NCI-H526 (cell line): ENCODE measurements at regions not wholly inside any gene's neighbourhood (a gene's known extent, or its start where the extent isn't known, plus 50 kb on each side); places are given as distances from the start of the nearest gene placed in this dataset.
A peak's percentile ranks its signal among the peaks of the same experiment; 100 is the strongest.
"Not testable (repeated sequence)": the region's sequence is repeated elsewhere in the genome, so short reads cannot be mapped to it uniquely, and the experiment has no call there.

ENCODE experiments used
- DNase-seq, 2 experiments: peaks; one replicate each; lab custom pipeline; 2025; lab: John Stamatoyannopoulos, UW

GRCh38 chrX:14351611-14352303, 177.6 kb upstream of the GLRA2 start:
- DNase-seq: no peak

DNA sequence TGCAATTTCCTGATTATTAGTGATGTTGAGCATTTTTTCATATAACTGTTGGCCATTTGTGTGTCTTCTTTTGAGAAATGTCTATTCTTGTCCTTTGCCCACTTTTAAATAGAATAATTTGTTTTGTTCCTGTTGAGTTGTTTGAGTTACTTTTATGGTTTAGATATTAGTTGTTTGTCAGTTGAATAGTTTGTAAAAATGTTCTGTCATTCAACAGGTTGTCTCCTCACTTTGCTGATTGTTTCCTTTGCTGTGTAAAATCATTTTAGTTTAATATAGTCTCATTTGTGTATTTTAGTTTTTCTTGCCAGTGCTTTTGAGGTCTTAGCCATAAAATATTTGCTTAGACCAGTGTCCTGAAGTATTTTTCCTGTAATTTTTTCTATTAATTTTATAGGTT, 181.8 kb upstream of the GLRA2 start:
- no peak for DNase-seq

DNA sequence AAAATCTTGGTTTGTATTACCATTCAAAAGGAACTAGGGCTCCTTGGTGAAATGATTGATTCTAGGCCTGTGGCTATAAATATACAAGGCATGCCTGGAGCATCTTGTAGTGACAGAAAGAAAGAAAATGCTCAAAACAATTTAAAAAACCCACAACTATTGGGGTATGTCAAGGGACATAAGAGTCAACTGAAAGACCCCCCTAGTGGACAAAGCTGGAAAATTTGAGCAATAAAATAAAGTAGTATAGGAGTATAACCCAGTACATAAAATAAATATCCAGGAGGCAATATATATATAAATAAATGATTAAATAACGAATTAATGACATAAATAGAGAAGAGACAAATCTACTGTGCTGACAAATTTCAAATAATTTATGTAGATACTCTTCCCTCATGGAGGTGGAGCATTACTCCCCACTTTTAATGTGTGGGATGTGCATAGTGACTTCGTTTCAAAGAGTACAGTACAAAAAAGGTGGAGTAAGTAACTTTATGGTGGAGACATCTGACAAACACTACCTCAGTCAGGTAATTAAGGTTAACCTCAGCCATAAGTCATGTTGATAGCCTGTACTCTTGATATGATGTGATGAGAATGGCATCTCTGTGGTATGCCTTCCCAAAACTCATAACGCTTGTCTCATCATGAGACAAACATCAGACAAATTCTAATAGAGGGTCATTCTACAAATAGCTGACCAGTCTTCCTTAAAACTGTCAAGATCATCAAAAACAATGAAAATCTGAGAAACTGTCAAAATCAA, 185.0 kb upstream of the GLRA2 start:
- no peak for DNase-seq

GRCh38 chrX:14309431-14309830, 219.9 kb upstream of the GLRA2 start:
- no peak for DNase-seq

GRCh38 chrX:14308976-14309375, 220.4 kb upstream of the GLRA2 start:
- not testable (repeated sequence) for DNase-seq

DNA sequence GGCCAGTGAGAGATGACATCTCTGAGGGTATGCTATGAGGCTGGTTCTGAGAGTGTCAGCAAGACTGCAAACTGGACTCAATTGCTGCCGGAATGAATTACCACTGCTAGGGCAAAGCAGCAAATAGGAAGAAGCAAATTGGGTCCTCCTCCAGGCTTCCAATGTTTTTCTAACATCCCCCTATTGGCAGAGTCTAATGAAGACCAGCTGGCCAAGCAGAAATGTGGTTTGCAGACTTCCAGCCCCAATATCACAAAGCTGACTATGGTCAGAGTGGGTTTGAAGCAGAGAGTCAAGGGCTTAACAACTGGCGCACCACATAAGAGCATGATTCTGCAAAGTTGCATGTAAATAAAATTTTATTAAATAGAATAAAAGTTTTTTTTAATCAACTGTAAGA, 225.4 kb upstream of the GLRA2 start:
- no peak for DNase-seq

- DNase-seq: not testable (repeated sequence)
Observed at GRCh38 chrX:14302561-14302960, 226.8 kb upstream of the GLRA2 start.

DNA sequence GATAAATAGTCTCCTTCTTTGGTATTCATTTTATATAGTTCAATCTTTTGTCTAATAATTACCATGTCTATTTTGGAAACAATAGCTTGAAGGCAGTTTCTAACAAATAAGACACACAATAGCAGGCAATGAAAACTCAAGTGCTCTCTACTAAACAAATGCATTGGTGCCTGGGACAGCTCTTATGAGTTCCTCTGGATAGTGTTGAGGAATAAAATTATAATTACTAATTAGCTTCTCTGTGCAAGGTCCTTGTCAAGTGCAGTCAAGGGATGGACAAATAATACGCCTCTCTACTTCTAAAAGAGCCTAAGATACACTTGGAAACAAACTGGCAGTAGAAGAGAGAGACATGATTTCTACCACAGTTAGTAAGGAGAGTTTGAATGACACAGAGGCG, 229.0 kb upstream of the GLRA2 start:
- no peak for DNase-seq

- no peak for DNase-seq
Observed at GRCh38 chrX:14295426-14295825, 233.9 kb upstream of the GLRA2 start.

DNA sequence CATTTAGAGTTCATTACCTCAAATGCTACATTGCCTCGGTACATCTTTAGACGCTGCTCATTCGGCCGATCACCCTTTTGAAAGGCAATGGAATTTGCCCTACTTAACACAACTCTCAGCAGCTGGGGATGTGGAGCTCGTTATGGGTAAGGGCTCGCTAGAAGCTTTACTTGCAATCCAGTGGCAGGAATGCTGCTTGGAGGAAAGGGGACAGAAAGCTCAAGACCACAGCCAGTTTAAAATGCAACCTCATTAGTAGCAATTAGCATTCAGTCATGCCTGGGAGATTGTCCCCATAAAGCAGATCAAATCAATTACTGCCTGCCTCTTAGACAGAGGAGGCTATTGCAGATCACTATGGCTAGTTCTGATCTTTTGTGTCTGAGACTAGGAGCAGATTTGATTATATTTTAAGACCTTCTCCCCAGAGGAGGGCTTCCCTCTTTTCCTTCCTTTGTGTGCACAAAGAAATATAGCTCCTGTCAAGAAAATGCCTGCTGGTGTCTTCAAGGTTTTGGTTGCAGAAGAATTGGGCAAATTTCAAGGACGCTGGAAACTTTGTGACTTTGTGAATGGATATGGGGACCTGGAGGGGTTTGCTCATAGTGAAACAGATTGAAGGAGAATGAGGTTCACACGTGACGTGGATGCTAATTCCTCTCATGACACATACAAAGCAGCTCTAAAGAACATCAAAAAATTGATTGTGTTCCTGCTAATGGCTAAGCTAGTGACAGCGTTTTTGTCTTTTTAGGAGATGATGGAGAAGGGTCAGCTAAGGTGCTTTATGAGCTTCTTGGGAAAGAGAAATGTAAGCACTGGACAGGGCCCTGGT, 237.5 kb upstream of the GLRA2 start:
- DNase-seq: no peak

GRCh38 chrX:14290335-14290734, 239.0 kb upstream of the GLRA2 start:
- DNase-seq: no peak

GRCh38 chrX:14274691-14275090, 245.0 kb upstream of the GEMIN8 start:
- DNase-seq: no peak

GRCh38 chrX:14267216-14267615, 237.5 kb upstream of the GEMIN8 start:
- DNase-seq: no peak

GRCh38 chrX:14266705-14267104, 237.0 kb upstream of the GEMIN8 start:
- no peak for DNase-seq

DNA sequence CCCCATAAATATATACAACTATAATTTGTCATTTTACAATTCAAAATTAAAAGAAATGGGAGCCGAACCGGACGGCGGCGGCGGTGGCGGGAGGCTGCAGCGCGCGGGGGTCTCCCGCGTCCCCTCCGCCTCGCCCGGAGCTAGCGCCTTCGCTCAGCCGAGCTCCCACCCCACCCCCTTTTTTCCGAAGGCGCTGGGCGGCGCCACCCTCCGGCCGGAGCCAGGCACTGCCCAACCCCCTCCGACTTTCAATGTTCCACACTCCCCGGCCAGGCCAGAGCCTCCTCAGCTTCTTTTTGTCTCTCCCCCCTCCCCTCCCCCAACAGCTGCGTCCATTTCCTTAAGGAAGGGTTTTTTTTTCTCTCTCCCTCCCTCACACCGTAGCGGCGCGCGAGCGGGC, 214.1 kb upstream of the GEMIN8 start:
- no peak for DNase-seq

DNA sequence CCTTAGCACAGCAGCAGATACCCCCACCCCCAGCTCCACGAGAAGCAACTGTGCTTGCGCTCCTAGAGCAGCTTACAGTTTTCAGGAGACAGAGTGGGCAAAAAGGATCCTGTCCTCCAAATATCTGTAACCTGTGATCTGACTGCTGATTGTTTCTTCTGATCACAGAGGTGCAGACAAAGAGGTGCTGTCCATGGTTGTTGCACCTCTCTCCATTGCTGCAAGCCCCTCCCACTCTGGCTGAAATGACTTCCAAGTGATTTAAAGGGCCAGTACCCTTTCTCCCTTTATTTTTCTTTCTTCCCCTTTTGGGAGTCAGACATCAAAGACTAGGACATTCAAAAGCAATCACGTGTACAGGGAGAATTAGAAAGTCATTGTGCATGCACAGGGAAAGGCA, 205.3 kb upstream of the GEMIN8 start:
- no peak for DNase-seq

DNA sequence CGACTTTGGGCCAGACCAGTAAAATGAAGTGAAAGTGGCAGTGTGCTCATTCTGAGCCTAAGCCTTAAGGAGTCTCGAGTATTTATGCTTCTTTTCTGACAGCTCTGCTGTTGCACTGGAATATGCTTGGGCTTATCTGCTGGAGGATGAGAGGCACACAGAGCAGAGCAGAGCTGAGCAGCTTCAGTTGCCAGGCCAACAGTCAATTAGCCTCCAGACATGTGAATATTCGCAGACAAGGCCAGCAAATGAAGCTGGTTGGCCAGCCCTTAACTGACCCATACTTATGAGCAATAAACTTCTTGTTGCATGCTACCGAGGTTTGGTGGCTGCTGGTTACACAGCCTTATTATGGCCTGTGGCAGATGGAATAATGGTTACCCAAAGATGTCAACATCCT, 203.0 kb upstream of the GEMIN8 start:
- DNase-seq: no peak

DNA sequence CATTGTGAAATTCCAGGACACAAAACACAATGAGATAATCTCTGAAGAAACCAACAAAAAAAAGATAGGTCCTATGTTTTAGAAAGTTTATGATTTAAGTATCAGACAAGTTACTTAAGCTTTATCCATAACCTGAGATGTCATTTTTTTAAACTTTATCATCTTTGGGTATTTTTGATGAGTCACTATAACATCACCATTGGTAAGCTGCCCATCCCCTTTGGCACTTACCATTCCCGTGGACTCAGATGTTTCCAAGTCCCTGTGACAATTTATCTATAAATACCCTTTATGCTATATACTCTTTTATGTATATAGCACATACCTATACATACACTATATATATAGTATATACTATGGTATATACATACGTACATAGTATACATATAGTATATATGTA, 198.9 kb upstream of the GEMIN8 start:
- no peak for DNase-seq

GRCh38 chrX:14220386-14220944, 190.8 kb upstream of the GEMIN8 start:
- DNase-seq: no peak

DNA sequence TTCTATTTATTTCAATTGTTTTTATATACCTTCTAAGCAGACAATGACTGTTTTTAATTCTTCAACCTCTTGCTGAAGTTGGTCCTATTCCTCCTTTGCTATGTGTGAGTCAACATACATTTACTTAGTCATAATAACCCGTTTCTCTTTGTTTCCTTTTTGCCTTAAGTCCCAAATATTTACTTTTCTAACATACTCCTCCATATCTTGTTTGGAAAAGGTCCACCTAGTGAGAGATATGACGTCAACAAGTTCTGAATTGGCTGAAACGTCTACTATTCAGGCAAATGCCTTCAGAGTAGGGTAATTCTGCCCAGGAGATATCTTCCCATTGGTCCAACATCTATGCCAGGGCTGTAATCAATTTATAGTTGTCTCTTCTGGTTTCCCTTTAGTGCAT, 179.3 kb upstream of the GEMIN8 start:
- DNase-seq: no peak

DNA sequence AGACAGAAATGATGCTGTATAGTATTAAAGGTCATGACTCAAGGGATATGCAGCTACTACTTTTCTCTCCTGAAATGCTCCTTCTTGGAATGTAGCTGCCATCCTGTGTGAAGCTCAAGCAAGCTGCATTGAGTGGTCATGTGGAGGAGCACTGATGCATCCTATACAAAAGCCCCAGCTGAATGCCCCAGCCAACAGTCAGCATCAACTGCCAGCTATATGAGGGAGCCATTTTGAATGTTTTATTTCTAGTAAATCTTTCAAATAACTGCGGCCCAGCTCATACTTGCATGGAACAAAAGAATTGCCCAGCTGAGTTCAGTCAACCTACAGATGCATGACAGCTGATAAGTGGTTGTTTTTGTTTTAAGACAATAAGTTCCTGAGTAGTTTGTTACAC, 165.0 kb upstream of the GEMIN8 start:
- DNase-seq: no peak

DNA sequence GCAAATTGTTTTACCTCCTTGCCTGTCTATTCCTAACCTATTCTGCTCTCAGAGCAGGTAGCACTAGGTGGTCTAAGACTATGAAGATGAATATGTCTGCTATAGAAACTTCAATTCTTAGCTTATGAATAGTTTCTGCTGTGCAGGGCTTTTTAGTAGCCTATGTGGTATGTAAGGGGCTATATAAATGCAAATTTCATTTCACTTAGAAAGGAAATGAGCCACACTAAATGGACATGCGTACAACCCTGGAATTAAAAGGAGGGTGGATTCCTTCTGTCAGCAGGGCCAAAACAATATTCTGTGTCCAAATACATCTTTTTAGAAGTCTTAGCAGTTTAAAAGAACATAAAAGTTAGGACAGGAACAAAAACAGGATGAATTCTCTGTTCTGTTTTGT, 163.9 kb upstream of the GEMIN8 start:
- DNase-seq: peak in 1 of 2 experiments; percentile 23

DNA sequence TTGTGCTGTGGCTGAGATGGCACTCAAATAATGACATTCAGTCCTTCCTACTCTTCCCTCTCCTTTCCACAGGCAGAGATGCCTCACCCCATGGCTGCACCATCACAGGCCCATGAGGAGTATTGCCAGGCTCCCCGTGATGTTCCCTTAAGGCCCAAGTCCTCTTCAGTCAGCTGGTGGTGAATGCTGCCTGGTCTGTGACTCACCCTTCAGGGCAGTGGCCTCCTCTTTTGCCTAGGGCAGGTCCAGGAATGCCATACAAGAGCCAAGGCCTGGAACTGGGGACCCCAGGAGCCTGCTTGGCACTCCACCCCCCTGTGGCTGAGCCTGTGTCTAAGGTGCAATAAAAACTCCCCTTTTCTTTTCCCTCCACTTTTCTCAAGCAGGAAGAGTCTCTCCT, 144.2 kb upstream of the GEMIN8 start:
- no peak for DNase-seq
